ENCODE measurements at regions not wholly inside any gene's neighbourhood (a gene's known extent, or its start where the extent isn't known, plus 50 kb on each side); places are given as distances from the start of the nearest gene placed in this dataset.

DNA sequence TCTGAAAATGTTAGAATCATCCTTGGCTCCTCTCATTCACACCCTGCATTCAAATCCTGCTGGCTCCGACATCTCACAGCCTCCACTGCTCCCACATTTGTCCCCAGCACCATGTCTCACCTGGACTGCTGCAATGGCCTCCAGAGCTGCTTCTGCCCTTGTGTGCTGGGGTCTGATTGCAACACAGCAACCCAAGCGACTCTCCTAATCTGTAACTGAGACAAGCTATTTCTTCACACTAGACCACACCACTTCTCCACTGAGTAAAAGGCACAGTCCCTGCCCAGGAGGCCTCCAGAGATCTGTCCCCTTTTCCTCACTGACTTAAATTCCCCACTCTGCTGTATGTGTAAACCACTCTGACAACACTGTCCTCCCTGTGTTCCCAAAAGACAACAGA is 151.1 kb upstream of the TAS2R1 start:
- TF ChIP-seq, protein P1, sequence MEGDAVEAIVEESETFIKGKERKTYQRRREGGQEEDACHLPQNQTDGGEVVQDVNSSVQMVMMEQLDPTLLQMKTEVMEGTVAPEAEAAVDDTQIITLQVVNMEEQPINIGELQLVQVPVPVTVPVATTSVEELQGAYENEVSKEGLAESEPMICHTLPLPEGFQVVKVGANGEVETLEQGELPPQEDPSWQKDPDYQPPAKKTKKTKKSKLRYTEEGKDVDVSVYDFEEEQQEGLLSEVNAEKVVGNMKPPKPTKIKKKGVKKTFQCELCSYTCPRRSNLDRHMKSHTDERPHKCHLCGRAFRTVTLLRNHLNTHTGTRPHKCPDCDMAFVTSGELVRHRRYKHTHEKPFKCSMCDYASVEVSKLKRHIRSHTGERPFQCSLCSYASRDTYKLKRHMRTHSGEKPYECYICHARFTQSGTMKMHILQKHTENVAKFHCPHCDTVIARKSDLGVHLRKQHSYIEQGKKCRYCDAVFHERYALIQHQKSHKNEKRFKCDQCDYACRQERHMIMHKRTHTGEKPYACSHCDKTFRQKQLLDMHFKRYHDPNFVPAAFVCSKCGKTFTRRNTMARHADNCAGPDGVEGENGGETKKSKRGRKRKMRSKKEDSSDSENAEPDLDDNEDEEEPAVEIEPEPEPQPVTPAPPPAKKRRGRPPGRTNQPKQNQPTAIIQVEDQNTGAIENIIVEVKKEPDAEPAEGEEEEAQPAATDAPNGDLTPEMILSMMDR (IDR thresholded peaks at IDR 0.05): no peak
- TF ChIP-seq POLR2AphosphoS5 (IDR thresholded peaks at IDR 0.05; ENCODE audit: insufficient read depth in 1 of 2, low read depth in 1 of 2) (no peak), POLR2A (IDR thresholded peaks at IDR 0.05) (no peak)
